PC-9 (cell line): ENCODE measurements at regions not wholly inside any gene's neighbourhood (a gene's known extent, or its start where the extent isn't known, plus 50 kb on each side); places are given as distances from the start of the nearest gene placed in this dataset.

Experiments
- EZH2 ChIP-seq: fragments of 200-600 bp; sonication (generic); IDR thresholded peaks from 2 replicates; pipeline ENCODE4 v1.8.0; 2017; ENCODE audit warnings: antibody characterized with exemption, low read depth
- TF ChIP-seq, protein P1 (sequence below): fragments of 200-600 bp; sonication (generic); conservative IDR thresholded peaks from 2 replicates; pipeline ENCODE4 v1.6.1; 2017; ENCODE audit warnings: mixed run types, antibody characterized with exemption, mild to moderate bottlenecking, moderate library complexity

GRCh38 chr14:82182646-82183045 lies 649.0 kb upstream of the SEL1L start:
- TF ChIP-seq, protein P1, sequence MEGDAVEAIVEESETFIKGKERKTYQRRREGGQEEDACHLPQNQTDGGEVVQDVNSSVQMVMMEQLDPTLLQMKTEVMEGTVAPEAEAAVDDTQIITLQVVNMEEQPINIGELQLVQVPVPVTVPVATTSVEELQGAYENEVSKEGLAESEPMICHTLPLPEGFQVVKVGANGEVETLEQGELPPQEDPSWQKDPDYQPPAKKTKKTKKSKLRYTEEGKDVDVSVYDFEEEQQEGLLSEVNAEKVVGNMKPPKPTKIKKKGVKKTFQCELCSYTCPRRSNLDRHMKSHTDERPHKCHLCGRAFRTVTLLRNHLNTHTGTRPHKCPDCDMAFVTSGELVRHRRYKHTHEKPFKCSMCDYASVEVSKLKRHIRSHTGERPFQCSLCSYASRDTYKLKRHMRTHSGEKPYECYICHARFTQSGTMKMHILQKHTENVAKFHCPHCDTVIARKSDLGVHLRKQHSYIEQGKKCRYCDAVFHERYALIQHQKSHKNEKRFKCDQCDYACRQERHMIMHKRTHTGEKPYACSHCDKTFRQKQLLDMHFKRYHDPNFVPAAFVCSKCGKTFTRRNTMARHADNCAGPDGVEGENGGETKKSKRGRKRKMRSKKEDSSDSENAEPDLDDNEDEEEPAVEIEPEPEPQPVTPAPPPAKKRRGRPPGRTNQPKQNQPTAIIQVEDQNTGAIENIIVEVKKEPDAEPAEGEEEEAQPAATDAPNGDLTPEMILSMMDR, result no peak
- no peak for TF ChIP-seq EZH2
